Testis (tissue), 2 donors: ENCODE measurements at regions not wholly inside any gene's neighbourhood (a gene's known extent, or its start where the extent isn't known, plus 50 kb on each side); places are given as distances from the start of the nearest gene placed in this dataset.

ENCODE experiments used
- DNase-seq: peaks from one replicate; pipeline ENCODE4 v3.0.0-alpha.2; 2019
- H3K27ac ChIP-seq, 2 donors: fragments of 200-600 bp; sonication (generic); one replicate each; pipeline ENCODE4 v1.5.1; 2019
- H3K27me3 ChIP-seq: fragments of 200-600 bp; sonication (generic); one replicate; pipeline ENCODE4 v1.5.1; 2019
- H3K36me3 ChIP-seq: fragments of 200-600 bp; sonication (generic); one replicate; pipeline ENCODE4 v1.5.1; 2017; ENCODE audit warnings: low read depth; ENCODE audit errors: missing control alignments
- H3K4me1 ChIP-seq: fragments of 200-600 bp; sonication (generic); one replicate; pipeline ENCODE4 v1.5.1; 2019
- H3K4me3 ChIP-seq, 2 donors: fragments of 200-600 bp; sonication (generic); one replicate each; pipeline ENCODE4 v1.5.1; 2017 to 2019
- H3K9me3 ChIP-seq: fragments of 200-600 bp; sonication (generic); one replicate; pipeline ENCODE4 v1.5.1; 2017
- POLR2A ChIP-seq: fragments of 450-650 bp; IDR thresholded peaks from one replicate; pipeline ENCODE4 v1.6.1; 2017; ENCODE audit warnings: antibody characterized with exemption, mild to moderate bottlenecking, moderate library complexity
- WGBS, 2 donors: methylation state at CpG; one replicate each; pipeline ENCODE4 v1.1.5; 2018; 5-methylcytosine and 5-hydroxymethylcytosine counted together
- intact Hi-C: fragments of 100-400 bp; cut with DNase I; formaldehyde crosslinking; loops from one replicate; pipeline ENCODE4 v1.15.1; 2023; ENCODE audit warnings: low total_unique reads
- TF ChIP-seq, protein P1 (sequence below), 3 experiments: fragments of 450-650 bp in 2 of 3; fragments of 200-600 bp in 1 of 3; sonication (generic) in 1 of 3; IDR thresholded peaks; one replicate each; pipeline ENCODE4 v1.5.1; 2016 to 2019; ENCODE audit warnings: antibody characterized with exemption in 3 of 3, mild to moderate bottlenecking in 2 of 3, moderate library complexity in 1 of 3

DNA sequence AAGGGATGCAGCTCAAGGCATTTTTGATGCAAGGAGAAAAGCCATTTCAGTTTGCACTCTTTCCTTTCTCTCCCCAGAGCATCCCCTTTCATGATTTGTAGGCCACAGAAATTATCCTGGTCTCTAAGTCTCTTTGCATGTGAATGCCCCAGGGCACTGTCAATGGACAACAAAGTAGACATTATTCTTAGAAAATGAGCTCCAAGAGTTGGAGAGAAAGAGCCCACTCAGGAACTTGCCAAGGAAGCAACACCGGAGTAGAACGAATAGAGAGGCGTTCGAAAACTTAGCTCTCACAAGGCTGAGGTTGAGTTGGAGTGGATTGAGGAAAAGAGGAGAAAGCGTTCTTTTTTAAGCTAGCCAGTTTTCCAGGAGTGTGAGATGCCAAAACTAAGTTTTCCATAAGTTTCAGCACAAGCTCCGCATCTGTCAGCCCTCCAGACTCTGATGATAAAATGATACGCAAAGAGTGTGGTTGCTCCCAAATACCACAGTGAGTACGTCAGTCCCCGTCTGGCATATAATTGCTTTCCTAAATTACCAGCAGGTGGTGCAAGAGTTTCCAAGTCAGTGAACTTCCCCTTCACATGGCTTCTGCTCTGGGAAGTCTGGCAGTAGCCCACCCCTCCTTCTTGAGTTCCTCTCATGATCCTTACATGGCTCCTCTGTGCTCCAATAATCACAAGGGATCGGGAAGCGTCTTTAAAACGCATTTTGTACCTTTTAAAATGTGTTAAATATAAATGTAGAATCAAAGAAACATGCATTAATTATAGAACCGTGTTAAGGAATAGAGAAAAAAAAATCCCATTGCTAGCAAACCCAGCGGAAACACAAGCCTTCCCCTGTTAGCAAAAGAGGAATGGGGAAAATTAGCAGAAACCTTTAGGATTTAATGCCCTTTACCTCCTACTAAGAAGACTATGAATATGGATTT, 1060.6 kb upstream of the FANCL start:
- Histone ChIP-seq H3K4me1 (no peaks in the 10 kb centered on the region), H3K4me3 (no peak overlapping the region), H3K9me3 (no peaks in the 10 kb centered on the region), H3K27me3 (no peaks in the 10 kb centered on the region), H3K36me3 (no peaks in the 10 kb centered on the region), H3K27ac (no peak overlapping the region)
- WGBS, 2 donors: 29 to 30% methylated on average over 14 of the region's 14 CpGs
- TF ChIP-seq, protein P1, sequence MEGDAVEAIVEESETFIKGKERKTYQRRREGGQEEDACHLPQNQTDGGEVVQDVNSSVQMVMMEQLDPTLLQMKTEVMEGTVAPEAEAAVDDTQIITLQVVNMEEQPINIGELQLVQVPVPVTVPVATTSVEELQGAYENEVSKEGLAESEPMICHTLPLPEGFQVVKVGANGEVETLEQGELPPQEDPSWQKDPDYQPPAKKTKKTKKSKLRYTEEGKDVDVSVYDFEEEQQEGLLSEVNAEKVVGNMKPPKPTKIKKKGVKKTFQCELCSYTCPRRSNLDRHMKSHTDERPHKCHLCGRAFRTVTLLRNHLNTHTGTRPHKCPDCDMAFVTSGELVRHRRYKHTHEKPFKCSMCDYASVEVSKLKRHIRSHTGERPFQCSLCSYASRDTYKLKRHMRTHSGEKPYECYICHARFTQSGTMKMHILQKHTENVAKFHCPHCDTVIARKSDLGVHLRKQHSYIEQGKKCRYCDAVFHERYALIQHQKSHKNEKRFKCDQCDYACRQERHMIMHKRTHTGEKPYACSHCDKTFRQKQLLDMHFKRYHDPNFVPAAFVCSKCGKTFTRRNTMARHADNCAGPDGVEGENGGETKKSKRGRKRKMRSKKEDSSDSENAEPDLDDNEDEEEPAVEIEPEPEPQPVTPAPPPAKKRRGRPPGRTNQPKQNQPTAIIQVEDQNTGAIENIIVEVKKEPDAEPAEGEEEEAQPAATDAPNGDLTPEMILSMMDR (IDR thresholded peaks at IDR 0.05): peak in 2 of 3 experiments; percentile 38 to 56
- no peak for TF ChIP-seq POLR2A
- intact Hi-C loops: no loop called here
- peak; percentile 44 for DNase-seq

DNA sequence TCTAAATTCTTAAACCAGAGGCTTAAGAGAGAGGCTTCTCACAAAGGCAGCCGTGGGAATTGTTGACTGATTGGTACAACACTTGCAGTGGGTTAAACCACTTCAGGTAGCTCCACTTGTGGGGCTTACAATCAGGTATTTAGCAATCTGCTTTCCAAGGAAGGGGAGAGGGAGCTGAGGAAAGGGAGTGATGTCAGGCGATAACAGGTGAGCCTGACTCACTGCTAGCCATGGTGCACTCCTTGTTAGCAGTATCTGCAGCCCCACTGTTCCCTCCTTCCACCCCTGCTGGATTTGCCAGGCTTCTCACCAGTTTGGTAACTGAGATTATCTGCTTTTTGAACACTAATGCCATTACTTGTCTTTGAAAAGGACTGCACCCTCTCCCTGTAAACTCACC, 1056.7 kb upstream of the FANCL start:
- WGBS, 2 donors: 80 to 93% methylated on average over 2 of the region's 2 CpGs
- no peaks in the 10 kb centered on the region for H3K9me3 ChIP-seq
- TF ChIP-seq, protein P1 (IDR thresholded peaks at IDR 0.05): no peak
- TF ChIP-seq POLR2A: no peak
- no peak for DNase-seq
- no peaks in the 10 kb centered on the region for H3K36me3 ChIP-seq
- H3K4me1 ChIP-seq: no peaks in the 10 kb centered on the region
- no peak overlapping the region for H3K4me3 ChIP-seq
- H3K27ac ChIP-seq: no peak overlapping the region
- intact Hi-C loops: no loop called here
- H3K27me3 ChIP-seq: no peaks in the 10 kb centered on the region

DNA sequence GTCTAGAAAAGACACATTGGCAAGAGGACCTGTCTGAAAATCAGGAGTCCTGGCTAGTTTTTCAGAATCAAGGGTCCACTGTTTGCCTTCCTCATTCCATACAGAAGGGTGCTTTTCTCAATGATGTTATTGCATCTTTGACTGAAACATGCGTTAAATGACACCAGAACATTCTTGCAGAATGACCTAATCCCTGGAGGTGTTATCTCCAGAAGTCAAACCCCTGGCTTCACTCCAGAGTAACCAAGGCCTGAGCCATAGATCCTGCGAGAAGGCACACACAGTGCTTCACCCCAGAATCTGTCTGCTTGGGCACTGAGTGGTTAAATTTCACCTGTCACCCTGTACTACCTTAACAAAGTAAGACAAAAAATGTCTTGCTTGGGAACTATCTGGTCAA, 1055.2 kb upstream of the FANCL start:
- WGBS, 2 donors: 44 to 57% methylated on average over 2 of the region's 2 CpGs
- intact Hi-C loops: no loop called here
- H3K36me3 ChIP-seq: no peaks in the 10 kb centered on the region
- DNase-seq: no peak
- H3K27me3 ChIP-seq: no peaks in the 10 kb centered on the region
- H3K4me1 ChIP-seq: no peaks in the 10 kb centered on the region
- TF ChIP-seq, protein P1 (IDR thresholded peaks at IDR 0.05): no peak
- no peak for TF ChIP-seq POLR2A
- no peaks in the 10 kb centered on the region for H3K9me3 ChIP-seq
- no peak overlapping the region for H3K27ac ChIP-seq
- H3K4me3 ChIP-seq: no peak overlapping the region

DNA sequence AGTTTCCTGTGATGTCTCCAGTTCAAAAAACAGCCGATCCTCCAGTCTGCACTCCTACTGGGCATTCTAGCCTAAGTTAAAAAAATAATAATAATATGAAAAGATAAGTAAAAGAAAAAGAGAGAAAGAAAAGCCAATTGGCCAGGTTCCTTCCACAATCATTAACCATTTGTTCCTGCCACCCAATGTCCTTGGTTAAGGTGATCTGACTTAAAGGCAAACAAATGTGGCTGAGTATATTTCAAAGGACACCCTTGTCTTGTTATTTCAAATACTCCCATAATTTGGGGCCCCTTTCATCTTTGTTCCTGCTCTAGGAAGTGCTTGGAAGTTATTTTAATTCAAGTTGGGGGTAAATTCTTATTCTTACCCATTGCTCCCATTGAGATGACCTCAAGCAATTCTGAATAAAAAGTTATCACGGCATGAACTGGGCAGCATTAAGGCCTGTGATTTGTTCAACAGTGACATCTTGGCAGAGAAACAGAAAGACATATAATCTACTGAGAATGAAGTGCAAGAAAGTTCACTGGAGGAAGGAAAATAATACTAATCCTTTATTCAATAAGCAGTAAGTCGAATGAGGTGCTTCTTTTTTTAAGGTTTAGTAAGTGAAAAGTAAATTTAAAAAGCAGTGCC, 1054.5 kb upstream of the FANCL start:
- no peaks in the 10 kb centered on the region for H3K9me3 ChIP-seq
- no peak overlapping the region for H3K27ac ChIP-seq
- 55 to 71% methylated on average over 3 of the region's 3 CpGs for WGBS, 2 donors
- no peaks in the 10 kb centered on the region for H3K27me3 ChIP-seq
- intact Hi-C loops: no loop called here
- TF ChIP-seq, protein P1 (IDR thresholded peaks at IDR 0.05): no peak
- TF ChIP-seq POLR2A: no peak
- H3K36me3 ChIP-seq: no peaks in the 10 kb centered on the region
- no peaks in the 10 kb centered on the region for H3K4me1 ChIP-seq
- H3K4me3 ChIP-seq: no peak overlapping the region
- no peak for DNase-seq
